ENCODE measurements at regions not wholly inside any gene's neighbourhood (a gene's known extent, or its start where the extent isn't known, plus 50 kb on each side); places are given as distances from the start of the nearest gene placed in this dataset.

DNA sequence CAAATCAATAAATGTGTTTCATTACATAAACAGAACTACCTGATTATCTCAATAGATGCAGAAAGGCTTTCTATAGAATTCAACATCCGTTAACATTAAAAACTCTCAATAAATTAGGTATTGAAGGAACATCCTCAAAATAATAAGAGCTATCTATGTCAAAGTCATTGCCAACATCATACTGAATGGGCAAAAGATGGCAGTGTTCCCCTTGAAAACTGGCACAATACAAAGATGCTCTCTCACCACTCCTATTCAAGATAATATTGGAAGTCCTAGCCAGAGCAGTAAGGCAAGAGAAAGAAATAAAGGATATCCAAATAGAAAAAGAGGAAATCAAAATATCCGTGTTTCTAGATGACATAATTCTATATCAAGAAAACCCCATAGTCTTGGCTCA lies 466.4 kb downstream of the MAGEE1 start:
- TF ChIP-seq RAD21 (IDR thresholded peaks at IDR 0.05; ENCODE audit: low read depth), result no peak
- TF ChIP-seq YY1 (IDR thresholded peaks at IDR 0.05; ENCODE audit: low read depth), result no peak
- no peak for TF ChIP-seq TAF1 (IDR thresholded peaks at IDR 0.05; ENCODE audit: low read depth)
- no peak for TF ChIP-seq TEAD4 (IDR thresholded peaks at IDR 0.05)
